Urinary bladder (tissue), 3 donors: ENCODE measurements at regions not wholly inside any gene's neighbourhood (a gene's known extent, or its start where the extent isn't known, plus 50 kb on each side); places are given as distances from the start of the nearest gene placed in this dataset.

Experiments used
- DNase-seq: peaks from one replicate; pipeline ENCODE4 v3.0.0-alpha.2; 2015; ENCODE audit errors: extremely low spot score
- H3K27ac ChIP-seq: one replicate; pipeline ENCODE4 v1.5.1; 2013; ENCODE audit warnings: low read depth, mild to moderate bottlenecking, moderate library complexity
- H3K36me3 ChIP-seq: one replicate; pipeline ENCODE4 v1.6.1; 2013; ENCODE audit warnings: mild to moderate bottlenecking, moderate library complexity; ENCODE audit not compliant: insufficient read depth
- H3K4me1 ChIP-seq: one replicate; pipeline ENCODE4 v1.6.1; 2013; ENCODE audit warnings: mild to moderate bottlenecking, moderate library complexity; ENCODE audit not compliant: insufficient read depth
- H3K4me3 ChIP-seq: one replicate; pipeline ENCODE4 v1.5.1; 2013; ENCODE audit warnings: low read depth, low read length
- WGBS: extraction: QIAGEN DNeasy Blood & Tissue Kit; methylation state at CpG from one replicate; pipeline ENCODE4 v1.1.7; 2013; 5-methylcytosine and 5-hydroxymethylcytosine counted together
- donor health status: healthy with polysubstance abuse.
- donor health status: healthy.

GRCh38 chr10:62506371-62506770 is 132.2 kb downstream of the ZNF365 start:
- Histone ChIP-seq H3K27ac (no peak overlapping the region), H3K4me3 (no peak overlapping the region), H3K36me3 (no peaks in the 10 kb centered on the region), H3K4me1 (no peaks in the 10 kb centered on the region)
- 73% methylated on average over 3 of the region's 3 CpGs for WGBS
- no peak for DNase-seq

GRCh38 chr10:62511238-62511637 is 137.1 kb downstream of the ZNF365 start:
- DNase-seq, result no peak
- H3K4me1 ChIP-seq, result no peaks in the 10 kb centered on the region
- H3K36me3 ChIP-seq, result no peaks in the 10 kb centered on the region
- H3K27ac ChIP-seq, result no peak overlapping the region
- 93% methylated on average over 3 of the region's 3 CpGs for WGBS
- no peak overlapping the region for H3K4me3 ChIP-seq

- DNase-seq, result no peak
- no peaks in the 10 kb centered on the region for H3K36me3 ChIP-seq
- WGBS, result 73% methylated on average over 2 of the region's 2 CpGs
- H3K4me1 ChIP-seq, result no peaks in the 10 kb centered on the region
- H3K27ac ChIP-seq, result no peak overlapping the region
- no peak overlapping the region for H3K4me3 ChIP-seq
Observed at GRCh38 chr10:62511656-62512055, 137.5 kb downstream of the ZNF365 start.

- H3K27ac ChIP-seq, result no peak overlapping the region
- no peak overlapping the region for H3K4me3 ChIP-seq
- WGBS, result 84% methylated on average over 5 of the region's 5 CpGs
- no peaks in the 10 kb centered on the region for H3K4me1 ChIP-seq
- H3K36me3 ChIP-seq, result no peaks in the 10 kb centered on the region
- no peak for DNase-seq
Observed at GRCh38 chr10:62512732-62513475, 138.7 kb downstream of the ZNF365 start.

- Histone ChIP-seq H3K4me3 (no peak overlapping the region), H3K4me1 (no peaks in the 10 kb centered on the region), H3K36me3 (no peaks in the 10 kb centered on the region), H3K27ac (no peak overlapping the region)
- DNase-seq, result no peak
- WGBS, result 80% methylated on average over 6 of the region's 6 CpGs
Observed at GRCh38 chr10:62514079-62514693, 140.0 kb downstream of the ZNF365 start.

GRCh38 chr10:62517252-62517651 is 143.1 kb downstream of the ZNF365 start:
- Histone ChIP-seq H3K36me3 (no peaks in the 10 kb centered on the region), H3K4me1 (no peaks in the 10 kb centered on the region), H3K4me3 (no peak overlapping the region), H3K27ac (no peak overlapping the region)
- WGBS, result 94% methylated on average over 2 of the region's 2 CpGs
- DNase-seq, result no peak

GRCh38 chr10:62527019-62527827 is 153.1 kb downstream of the ZNF365 start:
- WGBS, result 77% methylated on average over 6 of the region's 6 CpGs
- Histone ChIP-seq H3K27ac (no peak overlapping the region), H3K36me3 (no peaks in the 10 kb centered on the region), H3K4me3 (no peak overlapping the region), H3K4me1 (no peaks in the 10 kb centered on the region)
- DNase-seq, result no peak

- 78% methylated on average over 1 of the region's 1 CpG for WGBS
- H3K4me3 ChIP-seq, result no peak overlapping the region
- no peak for DNase-seq
- H3K27ac ChIP-seq, result no peak overlapping the region
- H3K36me3 ChIP-seq, result no peaks in the 10 kb centered on the region
- H3K4me1 ChIP-seq, result no peaks in the 10 kb centered on the region
Observed at GRCh38 chr10:62528441-62528840, 154.3 kb downstream of the ZNF365 start.

GRCh38 chr10:62529396-62529795 is 155.2 kb downstream of the ZNF365 start:
- no peak for DNase-seq
- no peaks in the 10 kb centered on the region for H3K36me3 ChIP-seq
- no peak overlapping the region for H3K27ac ChIP-seq
- WGBS, result 66% methylated on average over 2 of the region's 2 CpGs
- no peak overlapping the region for H3K4me3 ChIP-seq
- H3K4me1 ChIP-seq, result no peaks in the 10 kb centered on the region

- WGBS, result 70% methylated on average over 2 of the region's 2 CpGs
- DNase-seq, result no peak
- H3K36me3 ChIP-seq, result no peaks in the 10 kb centered on the region
- no peaks in the 10 kb centered on the region for H3K4me1 ChIP-seq
- no peak overlapping the region for H3K27ac ChIP-seq
- no peak overlapping the region for H3K4me3 ChIP-seq
Observed at GRCh38 chr10:62534031-62534430, 159.9 kb downstream of the ZNF365 start.

- Histone ChIP-seq H3K36me3 (no peaks in the 10 kb centered on the region), H3K4me3 (no peak overlapping the region), H3K27ac (no peak overlapping the region), H3K4me1 (no peaks in the 10 kb centered on the region)
- 77% methylated on average over 6 of the region's 6 CpGs for WGBS
- no peak for DNase-seq
Observed at GRCh38 chr10:62538606-62539005, 164.4 kb downstream of the ZNF365 start.

- no peak overlapping the region for H3K27ac ChIP-seq
- H3K36me3 ChIP-seq, result no peaks in the 10 kb centered on the region
- H3K4me1 ChIP-seq, result no peaks in the 10 kb centered on the region
- no peak overlapping the region for H3K4me3 ChIP-seq
- 55% methylated on average over 3 of the region's 3 CpGs for WGBS
- DNase-seq, result no peak
Observed at GRCh38 chr10:62540389-62540788, 166.2 kb downstream of the ZNF365 start.

- Histone ChIP-seq H3K4me1 (no peaks in the 10 kb centered on the region), H3K4me3 (no peak overlapping the region), H3K36me3 (no peaks in the 10 kb centered on the region), H3K27ac (no peak overlapping the region)
- DNase-seq, result no peak
- 77% methylated on average over 7 of the region's 7 CpGs for WGBS
Observed at GRCh38 chr10:62541811-62542210, 167.6 kb downstream of the ZNF365 start.
